HG03175 (cell line): ENCODE measurements at regions not wholly inside any gene's neighbourhood (a gene's known extent, or its start where the extent isn't known, plus 50 kb on each side); places are given as distances from the start of the nearest gene placed in this dataset.
"Not testable (repeated sequence)": the region's sequence is repeated elsewhere in the genome, so short reads cannot be mapped to it uniquely, and the experiment has no call there.

ENCODE experiments used
- ATAC-seq: cut with Tn5 transposase; IDR thresholded peaks from one replicate; pipeline ENCODE4 v1.9.1; 2021; ENCODE audit warnings: mild to moderate bottlenecking, moderate library complexity; ENCODE audit not compliant: unreplicated experiment

- ATAC-seq = not testable (repeated sequence)
These were observed 117.3 kb upstream of the API5 start for GRCh38 chr11:43194459-43194858.

- ATAC-seq = no peak
These were observed 114.4 kb upstream of the API5 start for GRCh38 chr11:43197379-43197778.

GRCh38 chr11:43200031-43200430 lies 111.8 kb upstream of the API5 start:
- no peak for ATAC-seq

- ATAC-seq = no peak
These were observed 99.5 kb upstream of the API5 start for GRCh38 chr11:43212279-43212678.

GRCh38 chr11:43214471-43214870 lies 97.3 kb upstream of the API5 start:
- ATAC-seq = no peak

- no peak for ATAC-seq
These were observed 93.9 kb upstream of the API5 start for GRCh38 chr11:43217849-43218248.

- no peak for ATAC-seq
These were observed 89.6 kb upstream of the API5 start for GRCh38 chr11:43222215-43222614.

GRCh38 chr11:43223026-43223425 lies 88.8 kb upstream of the API5 start:
- no peak for ATAC-seq

GRCh38 chr11:43234881-43235280 lies 76.9 kb upstream of the API5 start:
- no peak for ATAC-seq

- ATAC-seq = no peak
These were observed 73.5 kb upstream of the API5 start for GRCh38 chr11:43238341-43238740.

GRCh38 chr11:43239791-43240190 lies 72.0 kb upstream of the API5 start:
- ATAC-seq = no peak

GRCh38 chr11:43242401-43242800 lies 69.4 kb upstream of the API5 start:
- no peak for ATAC-seq

- no peak for ATAC-seq
These were observed 67.9 kb upstream of the API5 start for GRCh38 chr11:43243927-43244326.

- ATAC-seq = no peak
These were observed 66.3 kb upstream of the API5 start for GRCh38 chr11:43245466-43245865.

GRCh38 chr11:43250309-43250708 lies 61.5 kb upstream of the API5 start:
- ATAC-seq = no peak

- no peak for ATAC-seq
These were observed 50.0 kb upstream of the API5 start for GRCh38 chr11:43261775-43262174.
